ENCODE measurements at regions not wholly inside any gene's neighbourhood (a gene's known extent, or its start where the extent isn't known, plus 50 kb on each side); places are given as distances from the start of the nearest gene placed in this dataset.

GRCh38 chr1:190738317-190738716 lies 260.7 kb upstream of the BRINP3 start:
- TF ChIP-seq, protein P1, sequence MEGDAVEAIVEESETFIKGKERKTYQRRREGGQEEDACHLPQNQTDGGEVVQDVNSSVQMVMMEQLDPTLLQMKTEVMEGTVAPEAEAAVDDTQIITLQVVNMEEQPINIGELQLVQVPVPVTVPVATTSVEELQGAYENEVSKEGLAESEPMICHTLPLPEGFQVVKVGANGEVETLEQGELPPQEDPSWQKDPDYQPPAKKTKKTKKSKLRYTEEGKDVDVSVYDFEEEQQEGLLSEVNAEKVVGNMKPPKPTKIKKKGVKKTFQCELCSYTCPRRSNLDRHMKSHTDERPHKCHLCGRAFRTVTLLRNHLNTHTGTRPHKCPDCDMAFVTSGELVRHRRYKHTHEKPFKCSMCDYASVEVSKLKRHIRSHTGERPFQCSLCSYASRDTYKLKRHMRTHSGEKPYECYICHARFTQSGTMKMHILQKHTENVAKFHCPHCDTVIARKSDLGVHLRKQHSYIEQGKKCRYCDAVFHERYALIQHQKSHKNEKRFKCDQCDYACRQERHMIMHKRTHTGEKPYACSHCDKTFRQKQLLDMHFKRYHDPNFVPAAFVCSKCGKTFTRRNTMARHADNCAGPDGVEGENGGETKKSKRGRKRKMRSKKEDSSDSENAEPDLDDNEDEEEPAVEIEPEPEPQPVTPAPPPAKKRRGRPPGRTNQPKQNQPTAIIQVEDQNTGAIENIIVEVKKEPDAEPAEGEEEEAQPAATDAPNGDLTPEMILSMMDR (IDR thresholded peaks at IDR 0.05; ENCODE audit: poor library complexity): no peak
- no peak for TF ChIP-seq EZH2 (IDR thresholded peaks at IDR 0.05; ENCODE audit: borderline replicate concordance)
